MM.1S (cell line): ENCODE measurements at regions not wholly inside any gene's neighbourhood (a gene's known extent, or its start where the extent isn't known, plus 50 kb on each side); places are given as distances from the start of the nearest gene placed in this dataset.

Experiments
- EZH2 ChIP-seq: fragments of 300-600 bp; sonication (generic); optimal IDR thresholded peaks from 2 replicates; pipeline ENCODE3; 2017; ENCODE audit warnings: low read depth, mild to moderate bottlenecking, antibody characterized with exemption, low read length, mixed read lengths
- TF ChIP-seq, protein P1 (sequence below): fragments of 300-600 bp; sonication (generic); IDR thresholded peaks from 2 replicates; pipeline ENCODE4 v1.5.1; 2016; ENCODE audit warnings: antibody characterized with exemption, low read length, mixed read lengths

DNA sequence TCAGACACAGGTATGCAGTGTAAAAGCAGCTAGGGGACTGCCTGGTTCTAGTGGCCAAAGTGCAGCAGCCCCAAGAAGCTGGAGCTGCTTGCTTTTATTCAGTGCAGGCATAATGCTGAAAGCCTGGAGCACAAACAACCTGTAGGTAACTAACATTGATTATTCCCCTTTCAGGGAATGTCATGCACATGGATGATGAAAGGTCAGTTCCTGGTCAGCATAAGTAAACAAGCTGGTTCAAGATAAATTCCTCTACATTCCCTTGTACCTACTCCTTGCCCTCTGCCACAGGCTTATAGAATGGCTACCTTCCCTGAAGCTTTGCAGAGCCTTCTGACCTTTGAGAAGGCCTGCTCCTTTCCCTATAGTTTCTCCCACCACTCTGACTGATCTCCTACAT lies 1318.5 kb upstream of the ADGRL3 start:
- TF ChIP-seq, protein P1, sequence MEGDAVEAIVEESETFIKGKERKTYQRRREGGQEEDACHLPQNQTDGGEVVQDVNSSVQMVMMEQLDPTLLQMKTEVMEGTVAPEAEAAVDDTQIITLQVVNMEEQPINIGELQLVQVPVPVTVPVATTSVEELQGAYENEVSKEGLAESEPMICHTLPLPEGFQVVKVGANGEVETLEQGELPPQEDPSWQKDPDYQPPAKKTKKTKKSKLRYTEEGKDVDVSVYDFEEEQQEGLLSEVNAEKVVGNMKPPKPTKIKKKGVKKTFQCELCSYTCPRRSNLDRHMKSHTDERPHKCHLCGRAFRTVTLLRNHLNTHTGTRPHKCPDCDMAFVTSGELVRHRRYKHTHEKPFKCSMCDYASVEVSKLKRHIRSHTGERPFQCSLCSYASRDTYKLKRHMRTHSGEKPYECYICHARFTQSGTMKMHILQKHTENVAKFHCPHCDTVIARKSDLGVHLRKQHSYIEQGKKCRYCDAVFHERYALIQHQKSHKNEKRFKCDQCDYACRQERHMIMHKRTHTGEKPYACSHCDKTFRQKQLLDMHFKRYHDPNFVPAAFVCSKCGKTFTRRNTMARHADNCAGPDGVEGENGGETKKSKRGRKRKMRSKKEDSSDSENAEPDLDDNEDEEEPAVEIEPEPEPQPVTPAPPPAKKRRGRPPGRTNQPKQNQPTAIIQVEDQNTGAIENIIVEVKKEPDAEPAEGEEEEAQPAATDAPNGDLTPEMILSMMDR: no peak
- no peak for TF ChIP-seq EZH2
